Frontal cortex (tissue), 3 donors: ENCODE measurements at regions not wholly inside any gene's neighbourhood (a gene's known extent, or its start where the extent isn't known, plus 50 kb on each side); places are given as distances from the start of the nearest gene placed in this dataset.
"Not testable (repeated sequence)": the region's sequence is repeated elsewhere in the genome, so short reads cannot be mapped to it uniquely, and the experiment has no call there.

Source experiments
- DNase-seq, 2 donors: peaks; one replicate each; pipeline ENCODE4 v3.0.0; 2012; ENCODE audit warnings: low spot score in 2 of 2
- FAIRE-seq: peaks from 2 replicates; lab custom pipeline; 2012; peaks lifted over from hg19 to GRCh38; lab: Jason Lieb, UNC
- donor health status: control.
- donor health status: control.
- donor health status: control.

- FAIRE-seq, DNase-seq: not testable (repeated sequence)
These were observed 746.3 kb upstream of the TPTE start for GRCh38 chr21:9774901-9775593.

- not testable (repeated sequence) for FAIRE-seq
These were observed 745.5 kb upstream of the TPTE start for GRCh38 chr21:9775877-9776276.

GRCh38 chr21:9776286-9777020 lies 744.9 kb upstream of the TPTE start:
- not testable (repeated sequence) for FAIRE-seq, DNase-seq

More at GRCh38 chr21:9775877-9776276, 745.5 kb upstream of the TPTE start:
- DNase-seq = not testable (repeated sequence)

GRCh38 chr21:9778541-9778940 lies 742.8 kb upstream of the TPTE start:
- FAIRE-seq, DNase-seq: not testable (repeated sequence)

- DNase-seq = no peak
- no peak for FAIRE-seq
These were observed 740.9 kb upstream of the TPTE start for GRCh38 chr21:9780441-9780937.

GRCh38 chr21:9783587-9783986 lies 737.8 kb upstream of the TPTE start:
- FAIRE-seq, DNase-seq: not testable (repeated sequence)

GRCh38 chr21:9784201-9784600 lies 737.2 kb upstream of the TPTE start:
- not testable (repeated sequence) for DNase-seq, FAIRE-seq

GRCh38 chr21:9786092-9786491 lies 735.3 kb upstream of the TPTE start:
- FAIRE-seq = not testable (repeated sequence)

GRCh38 chr21:9788281-9788680 lies 733.1 kb upstream of the TPTE start:
- not testable (repeated sequence) for DNase-seq, FAIRE-seq

More at GRCh38 chr21:9786092-9786491, 735.3 kb upstream of the TPTE start:
- not testable (repeated sequence) for DNase-seq

GRCh38 chr21:9790354-9790753 lies 731.0 kb upstream of the TPTE start:
- FAIRE-seq, DNase-seq: not testable (repeated sequence)

GRCh38 chr21:9791453-9791852 lies 729.9 kb upstream of the TPTE start:
- DNase-seq, FAIRE-seq: not testable (repeated sequence)

GRCh38 chr21:9795291-9795690 lies 726.1 kb upstream of the TPTE start:
- not testable (repeated sequence) for DNase-seq, FAIRE-seq

- not testable (repeated sequence) for FAIRE-seq, DNase-seq
These were observed 725.1 kb upstream of the TPTE start for GRCh38 chr21:9796293-9796692.

- not testable (repeated sequence) for DNase-seq, FAIRE-seq
These were observed 713.7 kb upstream of the TPTE start for GRCh38 chr21:9807675-9808074.

GRCh38 chr21:9811223-9812004 lies 710.0 kb upstream of the TPTE start:
- not testable (repeated sequence) for DNase-seq, FAIRE-seq

GRCh38 chr21:9812507-9812906 lies 708.9 kb upstream of the TPTE start:
- not testable (repeated sequence) for FAIRE-seq, DNase-seq

GRCh38 chr21:9813894-9814814 lies 707.2 kb upstream of the TPTE start:
- not testable (repeated sequence) for FAIRE-seq, DNase-seq

- not testable (repeated sequence) for FAIRE-seq, DNase-seq
These were observed 706.1 kb upstream of the TPTE start for GRCh38 chr21:9815181-9815789.
